HEK293 (cell line): ENCODE measurements at regions not wholly inside any gene's neighbourhood (a gene's known extent, or its start where the extent isn't known, plus 50 kb on each side); places are given as distances from the start of the nearest gene placed in this dataset.

Experiments used
- BCL11A ChIP-seq: fragments of 450-650 bp; formaldehyde crosslinking; IDR thresholded peaks from 2 replicates; pipeline ENCODE4 v1.5.1; 2016; ENCODE audit warnings: low read depth, missing biosample characterization, missing genetic modification characterization
- BCL6B ChIP-seq: fragments of 450-650 bp; formaldehyde crosslinking; IDR thresholded peaks from 2 replicates; pipeline ENCODE4 v1.5.1; 2017; ENCODE audit warnings: missing biosample characterization, missing genetic modification characterization
- CTCF ChIP-seq: fragments of 450-650 bp; formaldehyde crosslinking; IDR thresholded peaks from 2 replicates; pipeline ENCODE4 v1.5.1; 2016; ENCODE audit warnings: missing biosample characterization, missing genetic modification characterization
- HIC1 ChIP-seq: fragments of 450-650 bp; formaldehyde crosslinking; IDR thresholded peaks from 2 replicates; pipeline ENCODE4 v1.5.1; 2016; ENCODE audit warnings: missing biosample characterization, missing genetic modification characterization
- KLF10 ChIP-seq: fragments of 450-650 bp; IDR thresholded peaks from 2 replicates; pipeline ENCODE4 v1.5.1; 2018; ENCODE audit warnings: missing biosample characterization, mild to moderate bottlenecking, missing genetic modification characterization
- KLF9 ChIP-seq: fragments of 450-650 bp; formaldehyde crosslinking; IDR thresholded peaks from 2 replicates; pipeline ENCODE4 v1.5.1; 2016; ENCODE audit warnings: missing biosample characterization, missing genetic modification characterization, low read depth
- ZEB2 ChIP-seq: fragments of 450-650 bp; formaldehyde crosslinking; IDR thresholded peaks from 2 replicates; pipeline ENCODE4 v1.5.1; 2016; ENCODE audit warnings: missing biosample characterization, missing genetic modification characterization
- ZIC2 ChIP-seq: fragments of 450-650 bp; formaldehyde crosslinking; IDR thresholded peaks from 2 replicates; pipeline ENCODE4 v1.5.1; 2016; ENCODE audit warnings: missing biosample characterization, missing genetic modification characterization
- ZNF10 ChIP-seq: fragments of 450-650 bp; formaldehyde crosslinking; IDR thresholded peaks from 2 replicates; pipeline ENCODE4 v1.5.1; 2017; ENCODE audit warnings: missing biosample characterization, missing genetic modification characterization
- ZNF121 ChIP-seq: fragments of 450-650 bp; formaldehyde crosslinking; IDR thresholded peaks from 2 replicates; pipeline ENCODE4 v1.5.1; 2016; ENCODE audit warnings: missing biosample characterization, missing genetic modification characterization
- ZNF37A ChIP-seq: fragments of 450-650 bp; IDR thresholded peaks from 2 replicates; pipeline ENCODE4 v1.5.1; 2018; ENCODE audit warnings: missing biosample characterization, missing genetic modification characterization
- ZNF785 ChIP-seq: fragments of 450-650 bp; formaldehyde crosslinking; IDR thresholded peaks from 2 replicates; pipeline ENCODE4 v1.5.1; 2016; ENCODE audit warnings: missing biosample characterization, missing genetic modification characterization
- ZSCAN5A ChIP-seq: fragments of 450-650 bp; formaldehyde crosslinking; IDR thresholded peaks from 2 replicates; pipeline ENCODE4 v1.5.1; 2016; ENCODE audit warnings: missing biosample characterization, missing genetic modification characterization

GRCh38 chr1:188270497-188270896 is 1441.7 kb downstream of the PLA2G4A start:
- TF ChIP-seq CTCF (no peak), ZNF10 (tag by site-specific recombination) (no peak), HIC1 (no peak), ZNF121 (tag by site-specific recombination) (no peak), ZNF785 (tag by site-specific recombination) (no peak), BCL6B (no peak), BCL11A (tag by site-specific recombination) (no peak), KLF9 (no peak), ZEB2 (tag by site-specific recombination) (no peak), ZSCAN5A (tag by site-specific recombination) (no peak), ZNF37A (tag by site-specific recombination) (no peak), ZIC2 (no peak), KLF10 (tag by site-specific recombination) (no peak)
